GM18873 (cell line): ENCODE measurements at regions not wholly inside any gene's neighbourhood (a gene's known extent, or its start where the extent isn't known, plus 50 kb on each side); places are given as distances from the start of the nearest gene placed in this dataset.
A peak's percentile ranks its signal among the peaks of the same experiment; 100 is the strongest.

Source experiments
- ATAC-seq: cut with Tn5 transposase; IDR thresholded peaks from one replicate; pipeline ENCODE4 v1.9.1; 2021; ENCODE audit warnings: mild to moderate bottlenecking, moderate library complexity, moderate number of reproducible peaks; ENCODE audit not compliant: unreplicated experiment, low FRiP score

- ATAC-seq, result no peak
These were observed 120.9 kb upstream of the NOCT start for GRCh38 chr4:138894709-138895108.

- no peak for ATAC-seq
These were observed 121.6 kb upstream of the NOCT start for GRCh38 chr4:138894011-138894410.

- no peak for ATAC-seq
These were observed 122.8 kb upstream of the NOCT start for GRCh38 chr4:138892483-138893407.

GRCh38 chr4:138891631-138892031, 124.0 kb upstream of the NOCT start:
- ATAC-seq, result no peak

GRCh38 chr4:138890891-138891570, 124.5 kb upstream of the NOCT start:
- ATAC-seq, result no peak

GRCh38 chr4:138889216-138889615, 126.4 kb upstream of the NOCT start:
- ATAC-seq, result no peak

GRCh38 chr4:138887741-138888140, 127.8 kb upstream of the NOCT start:
- ATAC-seq, result no peak

GRCh38 chr4:138887341-138887740, 128.2 kb upstream of the NOCT start:
- no peak for ATAC-seq

GRCh38 chr4:138879757-138880156, 135.8 kb upstream of the NOCT start:
- no peak for ATAC-seq

GRCh38 chr4:138875891-138876608, 139.5 kb upstream of the NOCT start:
- ATAC-seq, result no peak

GRCh38 chr4:138871555-138871875, 144.1 kb upstream of the NOCT start:
- ATAC-seq, result no peak

GRCh38 chr4:138870737-138871554, 144.6 kb upstream of the NOCT start:
- peak; percentile 53 for ATAC-seq

- no peak for ATAC-seq
These were observed 145.9 kb upstream of the NOCT start for GRCh38 chr4:138869631-138870030.

- ATAC-seq, result no peak
These were observed 146.4 kb upstream of the NOCT start for GRCh38 chr4:138869165-138869564.

GRCh38 chr4:138868562-138868961, 147.0 kb upstream of the NOCT start:
- ATAC-seq, result no peak

- no peak for ATAC-seq
These were observed 148.2 kb upstream of the NOCT start for GRCh38 chr4:138867404-138867803.

- ATAC-seq, result no peak
These were observed 149.3 kb upstream of the NOCT start for GRCh38 chr4:138866314-138866713.

- no peak for ATAC-seq
These were observed 149.8 kb upstream of the NOCT start for GRCh38 chr4:138865765-138866164.

- ATAC-seq, result no peak
These were observed 150.4 kb upstream of the NOCT start for GRCh38 chr4:138864961-138865720.

- ATAC-seq, result no peak
These were observed 152.4 kb upstream of the NOCT start for GRCh38 chr4:138863160-138863559.
